ENCODE measurements at regions not wholly inside any gene's neighbourhood (a gene's known extent, or its start where the extent isn't known, plus 50 kb on each side); places are given as distances from the start of the nearest gene placed in this dataset.

- H3K27me3 ChIP-seq (ENCODE audit: control insufficient read depth, insufficient read depth, low read length): no peaks in the 10 kb centered on the region
- H3K4me1 ChIP-seq (ENCODE audit: control insufficient read depth in 2 of 3, insufficient read depth in 2 of 3, low read depth in 1 of 3, low read length in 3 of 3): peaks cover 2 to 16% (median 3%) of the 10 kb centered on the region in 3 donors
- intact Hi-C loops (cut with DNase I): no loop called here
- H3K36me3 ChIP-seq (ENCODE audit: control insufficient read depth in 2 of 3, insufficient read depth in 3 of 3, low read length in 3 of 3): no peaks in the 10 kb centered on the region
- TF ChIP-seq, protein P1, sequence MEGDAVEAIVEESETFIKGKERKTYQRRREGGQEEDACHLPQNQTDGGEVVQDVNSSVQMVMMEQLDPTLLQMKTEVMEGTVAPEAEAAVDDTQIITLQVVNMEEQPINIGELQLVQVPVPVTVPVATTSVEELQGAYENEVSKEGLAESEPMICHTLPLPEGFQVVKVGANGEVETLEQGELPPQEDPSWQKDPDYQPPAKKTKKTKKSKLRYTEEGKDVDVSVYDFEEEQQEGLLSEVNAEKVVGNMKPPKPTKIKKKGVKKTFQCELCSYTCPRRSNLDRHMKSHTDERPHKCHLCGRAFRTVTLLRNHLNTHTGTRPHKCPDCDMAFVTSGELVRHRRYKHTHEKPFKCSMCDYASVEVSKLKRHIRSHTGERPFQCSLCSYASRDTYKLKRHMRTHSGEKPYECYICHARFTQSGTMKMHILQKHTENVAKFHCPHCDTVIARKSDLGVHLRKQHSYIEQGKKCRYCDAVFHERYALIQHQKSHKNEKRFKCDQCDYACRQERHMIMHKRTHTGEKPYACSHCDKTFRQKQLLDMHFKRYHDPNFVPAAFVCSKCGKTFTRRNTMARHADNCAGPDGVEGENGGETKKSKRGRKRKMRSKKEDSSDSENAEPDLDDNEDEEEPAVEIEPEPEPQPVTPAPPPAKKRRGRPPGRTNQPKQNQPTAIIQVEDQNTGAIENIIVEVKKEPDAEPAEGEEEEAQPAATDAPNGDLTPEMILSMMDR (IDR thresholded peaks at IDR 0.05; ENCODE audit: borderline replicate concordance, extremely low read depth, insufficient read depth): no peak
- FAIRE-seq: no peak
- no peak overlapping the region for H3K4me3 ChIP-seq (ENCODE audit: low read length in 3 of 3)
- DNase-seq: no peak
- no peaks in the 10 kb centered on the region for H3K9me3 ChIP-seq (ENCODE audit: control insufficient read depth in 2 of 3, insufficient read depth in 1 of 3, low read length in 3 of 3)
- H3K27ac ChIP-seq (ENCODE audit: low read depth in 2 of 2, low read length in 2 of 2): no peak overlapping the region
- no peak overlapping the region for H3K9ac ChIP-seq (ENCODE audit: low read length in 3 of 3)
Observed at GRCh38 chr12:46471404-46471803, 98.8 kb upstream of the SLC38A2 start.

GRCh38 chr12:46470975-46471374, 98.4 kb upstream of the SLC38A2 start:
- TF ChIP-seq, protein P1 (IDR thresholded peaks at IDR 0.05; ENCODE audit: borderline replicate concordance, extremely low read depth, insufficient read depth): no peak
- intact Hi-C loops (cut with DNase I): no loop called here
- Histone ChIP-seq H3K27me3 (ENCODE audit: control insufficient read depth, insufficient read depth, low read length) (no peaks in the 10 kb centered on the region), H3K36me3 (ENCODE audit: control insufficient read depth in 2 of 3, insufficient read depth in 3 of 3, low read length in 3 of 3) (no peaks in the 10 kb centered on the region), H3K9ac (ENCODE audit: low read length in 3 of 3) (no peak overlapping the region), H3K4me3 (ENCODE audit: low read length in 3 of 3) (no peak overlapping the region), H3K4me1 (ENCODE audit: control insufficient read depth in 2 of 3, insufficient read depth in 2 of 3, low read depth in 1 of 3, low read length in 3 of 3) (peaks cover 2 to 16% (median 3%) of the 10 kb centered on the region in 3 donors), H3K9me3 (ENCODE audit: control insufficient read depth in 2 of 3, insufficient read depth in 1 of 3, low read length in 3 of 3) (no peaks in the 10 kb centered on the region), H3K27ac (ENCODE audit: low read depth in 2 of 2, low read length in 2 of 2) (no peak overlapping the region)
- DNase-seq (no peak), FAIRE-seq (no peak)

DNA sequence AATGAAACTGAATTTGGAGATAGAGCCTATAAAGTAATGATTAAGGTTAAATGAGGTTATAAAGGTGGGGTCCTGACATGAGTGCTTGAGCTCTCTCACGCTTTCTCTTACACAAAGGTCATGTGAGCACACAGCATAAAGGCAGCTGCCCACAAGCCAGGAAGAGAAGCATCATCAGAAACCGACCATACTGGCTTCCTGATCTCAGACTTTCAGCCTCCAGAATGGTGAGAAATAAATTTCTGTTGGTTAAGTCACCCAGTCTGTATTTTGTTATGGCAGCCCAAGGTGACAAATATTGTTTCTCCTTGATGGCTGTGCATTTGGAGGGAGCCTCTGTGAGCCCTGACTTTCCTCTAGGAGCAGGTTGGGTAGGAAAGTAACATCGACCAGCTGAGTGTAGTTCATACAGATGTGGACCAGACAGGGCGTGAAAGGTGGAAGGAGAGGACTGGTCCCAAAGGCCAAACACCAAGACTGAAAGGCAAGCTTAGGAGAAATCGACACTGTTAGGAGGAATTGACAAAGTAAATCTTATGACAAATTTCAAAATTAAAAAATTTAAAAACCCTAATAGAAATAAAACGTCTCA, 97.6 kb upstream of the SLC38A2 start:
- no peak overlapping the region for H3K27ac ChIP-seq (ENCODE audit: low read depth in 2 of 2, low read length in 2 of 2)
- H3K9ac ChIP-seq (ENCODE audit: low read length in 3 of 3): no peak overlapping the region
- intact Hi-C loops (cut with DNase I): no loop called here
- TF ChIP-seq, protein P1 (IDR thresholded peaks at IDR 0.05; ENCODE audit: borderline replicate concordance, extremely low read depth, insufficient read depth): no peak
- H3K36me3 ChIP-seq (ENCODE audit: control insufficient read depth in 2 of 3, insufficient read depth in 3 of 3, low read length in 3 of 3): no peaks in the 10 kb centered on the region
- H3K9me3 ChIP-seq (ENCODE audit: control insufficient read depth in 2 of 3, insufficient read depth in 1 of 3, low read length in 3 of 3): no peaks in the 10 kb centered on the region
- FAIRE-seq (no peak), DNase-seq (no peak)
- no peaks in the 10 kb centered on the region for H3K27me3 ChIP-seq (ENCODE audit: control insufficient read depth, insufficient read depth, low read length)
- H3K4me1 ChIP-seq (ENCODE audit: control insufficient read depth in 2 of 3, insufficient read depth in 2 of 3, low read depth in 1 of 3, low read length in 3 of 3): peaks cover 2 to 16% (median 3%) of the 10 kb centered on the region in 3 donors
- no peak overlapping the region for H3K4me3 ChIP-seq (ENCODE audit: low read length in 3 of 3)

GRCh38 chr12:46468813-46469212, 96.2 kb upstream of the SLC38A2 start:
- Histone ChIP-seq H3K27ac (ENCODE audit: low read depth in 2 of 2, low read length in 2 of 2) (no peak overlapping the region), H3K9ac (ENCODE audit: low read length in 3 of 3) (no peak overlapping the region), H3K36me3 (ENCODE audit: control insufficient read depth in 2 of 3, insufficient read depth in 3 of 3, low read length in 3 of 3) (no peaks in the 10 kb centered on the region), H3K9me3 (ENCODE audit: control insufficient read depth in 2 of 3, insufficient read depth in 1 of 3, low read length in 3 of 3) (no peaks in the 10 kb centered on the region), H3K27me3 (ENCODE audit: control insufficient read depth, insufficient read depth, low read length) (no peaks in the 10 kb centered on the region), H3K4me3 (ENCODE audit: low read length in 3 of 3) (no peak overlapping the region), H3K4me1 (ENCODE audit: control insufficient read depth in 2 of 3, insufficient read depth in 2 of 3, low read depth in 1 of 3, low read length in 3 of 3) (peaks cover 1 to 11% (median 2%) of the 10 kb centered on the region in 3 donors)
- intact Hi-C loops (cut with DNase I): no loop called here
- no peak for DNase-seq
- TF ChIP-seq, protein P1 (IDR thresholded peaks at IDR 0.05; ENCODE audit: borderline replicate concordance, extremely low read depth, insufficient read depth): no peak
- no peak for FAIRE-seq

All from kidney (tissue), 13 donors.